Stimulated activated CD4-positive, alpha-beta T cell treated with anti-CD3 and anti-CD28 coated beads, Interleukin-15, amount 100 ng/mL, for 1 hour (primary cell): ENCODE measurements at regions not wholly inside any gene's neighbourhood (a gene's known extent, or its start where the extent isn't known, plus 50 kb on each side); places are given as distances from the start of the nearest gene placed in this dataset.

ENCODE experiments used
- DNase-seq, 2 donors: peaks; one replicate each; pipeline ENCODE4 v3.0.0-alpha.2; 2020; ENCODE audit warnings: low read depth in 1 of 2, low spot score in 1 of 2

DNA sequence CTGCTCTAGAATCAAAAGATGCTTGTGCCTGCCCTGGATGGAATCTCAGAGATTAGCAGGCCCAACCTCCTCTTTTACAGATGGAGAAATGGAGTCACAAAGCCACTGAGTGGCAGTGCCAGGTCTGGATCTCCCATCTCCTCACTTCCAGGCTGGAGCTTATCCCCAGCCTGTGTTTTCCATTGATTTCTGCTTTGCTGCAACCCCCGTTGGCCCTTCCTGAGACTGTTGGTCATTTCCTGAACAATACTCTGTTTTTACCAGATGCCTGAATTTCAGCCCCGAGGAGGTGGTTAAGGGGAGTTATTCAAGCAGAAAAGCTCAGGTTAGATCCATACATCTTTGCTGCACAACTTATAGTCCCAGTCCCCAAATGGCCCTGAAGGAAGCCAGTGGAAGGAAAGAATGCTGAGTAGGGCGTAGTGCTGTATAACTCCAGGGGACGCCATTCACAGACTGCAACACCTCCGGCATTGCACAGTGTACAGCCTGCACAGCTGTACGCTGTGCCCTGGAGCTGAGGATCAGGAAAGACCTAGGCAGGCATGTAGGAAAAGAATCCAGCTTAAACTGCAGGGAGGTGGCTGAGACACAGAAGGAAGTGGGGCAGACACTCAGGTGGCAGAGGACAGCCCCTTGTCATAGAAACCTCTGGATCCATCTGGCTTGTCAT, 77.5 kb downstream of the RPLP1 start:
- DNase-seq = no peak

DNA sequence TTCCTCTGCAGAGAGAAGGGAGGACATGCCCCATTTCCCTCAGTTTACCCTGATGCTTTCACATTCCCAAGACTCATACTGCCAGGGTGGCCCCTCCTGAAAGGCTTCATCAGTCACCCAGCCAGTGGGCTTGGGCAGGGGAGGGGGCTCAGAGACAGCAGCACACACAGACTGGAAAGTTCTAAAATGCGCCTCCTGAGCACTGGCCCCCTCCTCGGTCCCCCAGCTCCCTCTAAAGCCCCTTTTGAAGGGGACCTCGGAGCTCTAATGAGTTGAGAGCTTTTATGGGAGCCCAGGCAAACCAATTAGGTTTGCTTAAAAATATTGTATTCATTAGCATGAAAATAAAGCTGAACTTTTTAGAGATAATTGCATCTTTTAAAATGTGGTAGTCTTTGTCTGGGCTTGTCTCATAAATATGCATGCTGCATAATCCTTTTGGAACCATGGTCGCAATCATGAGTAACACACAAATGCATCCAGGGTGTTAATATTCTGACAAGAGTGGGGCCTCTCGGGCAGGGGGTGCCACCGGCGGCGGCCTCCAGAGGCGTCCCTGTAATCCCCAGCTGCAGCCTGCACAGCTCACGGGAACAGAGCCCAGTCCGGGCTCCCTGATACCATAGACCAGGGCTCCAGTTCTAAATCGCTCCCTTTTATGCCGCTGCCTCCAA, 78.5 kb downstream of the RPLP1 start:
- DNase-seq = no peak

DNA sequence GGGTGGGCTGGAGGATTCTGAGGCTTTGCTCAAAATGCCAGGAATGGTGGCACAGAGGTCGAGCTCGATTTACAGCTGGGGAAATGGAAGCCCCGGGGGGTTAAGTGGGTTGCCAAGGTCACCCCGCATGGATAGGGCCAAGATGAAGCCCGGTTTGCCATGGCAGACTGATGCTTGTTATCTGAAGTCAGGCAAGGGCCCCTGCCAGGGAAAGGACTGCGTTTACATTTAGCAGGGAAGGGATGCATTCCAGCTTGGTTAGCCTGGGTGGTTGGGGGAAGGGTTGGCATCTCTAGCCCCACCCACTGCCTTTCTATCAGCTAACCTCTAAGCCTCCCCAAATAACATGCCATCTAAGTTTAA, 79.0 kb downstream of the RPLP1 start:
- no peak for DNase-seq

DNA sequence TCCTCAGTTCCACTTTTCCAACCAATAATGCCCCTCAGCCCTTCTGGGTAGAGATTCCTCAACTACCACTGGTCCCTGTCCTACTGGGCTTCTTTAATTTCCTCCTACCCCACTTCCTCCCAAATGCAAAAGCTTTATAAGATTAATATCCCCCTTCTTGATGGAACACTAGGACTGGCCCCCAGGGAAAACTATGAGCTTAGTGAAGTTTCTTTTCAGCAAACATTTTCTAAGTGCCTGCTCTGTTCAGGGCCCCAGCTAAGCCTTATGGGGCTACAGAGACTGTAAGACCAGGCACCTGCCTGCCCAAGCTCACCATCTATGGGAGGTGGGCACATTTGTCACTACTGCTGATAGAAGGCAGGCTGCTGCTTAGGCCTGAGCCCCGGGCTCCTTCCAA, 79.4 kb downstream of the RPLP1 start:
- no peak for DNase-seq

DNA sequence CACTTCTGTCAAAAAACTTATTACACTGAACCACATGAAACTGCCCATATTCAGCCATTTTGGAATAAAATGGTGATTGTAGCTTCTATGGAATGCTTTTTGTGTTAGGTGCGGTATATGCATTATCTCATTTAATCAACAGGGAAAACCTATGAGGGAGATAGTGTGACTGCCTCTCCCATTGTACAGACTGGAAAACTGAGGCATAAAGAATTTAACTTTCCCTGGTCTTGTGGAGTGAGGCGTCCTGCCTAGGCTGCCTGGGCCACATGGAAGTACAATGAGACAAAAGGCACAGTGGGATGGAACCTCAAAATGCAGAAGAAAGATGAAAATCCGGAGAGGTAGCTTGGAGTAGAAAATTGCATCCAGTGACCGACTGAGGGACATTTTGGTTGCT, 80.2 kb downstream of the RPLP1 start:
- DNase-seq = no peak

DNA sequence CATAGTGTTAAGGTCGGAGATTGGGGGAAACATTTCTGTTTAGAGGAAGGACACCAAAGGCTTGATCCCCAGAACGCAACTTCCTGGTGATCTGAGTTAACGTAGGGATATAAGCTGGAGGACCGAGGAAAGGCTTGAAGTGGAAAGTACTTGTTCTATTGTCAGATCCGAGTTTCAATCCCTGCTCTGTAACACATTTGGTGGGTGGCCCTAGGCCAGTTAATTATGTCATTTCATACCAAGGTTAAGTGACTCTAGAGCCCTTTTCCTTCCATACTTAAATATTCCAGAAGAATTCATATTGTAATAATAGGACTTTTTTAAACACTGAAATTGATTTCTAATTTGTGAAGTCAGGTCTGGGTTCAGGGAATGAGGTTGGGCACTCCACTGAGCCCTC, 80.9 kb downstream of the RPLP1 start:
- DNase-seq = no peak

DNA sequence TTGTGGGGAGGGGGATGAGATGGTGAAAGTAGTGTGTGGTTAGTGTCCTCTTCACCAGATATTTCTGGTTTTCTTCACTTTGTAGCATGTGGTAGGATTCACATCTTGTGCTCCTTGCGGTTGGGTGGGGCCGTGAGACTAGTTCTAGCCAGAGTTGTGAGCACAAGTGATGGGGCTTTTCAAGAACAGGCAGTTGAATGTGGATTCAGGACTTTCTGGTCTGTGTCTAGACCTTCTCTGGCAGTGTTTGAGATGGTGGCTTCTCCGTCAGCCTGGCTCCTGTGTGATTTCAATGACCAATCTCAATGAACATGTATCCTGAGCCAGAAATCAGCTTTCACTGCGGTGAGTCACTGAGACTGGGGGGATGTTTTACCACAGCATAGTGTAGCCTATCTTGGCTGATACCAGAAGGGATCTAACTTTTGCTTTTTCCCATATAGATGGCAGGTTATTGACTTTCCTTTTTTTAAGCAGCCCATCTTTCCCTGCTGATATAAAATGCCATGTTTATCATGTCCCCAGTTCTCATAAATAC, 82.6 kb downstream of the RPLP1 start:
- no peak for DNase-seq

DNA sequence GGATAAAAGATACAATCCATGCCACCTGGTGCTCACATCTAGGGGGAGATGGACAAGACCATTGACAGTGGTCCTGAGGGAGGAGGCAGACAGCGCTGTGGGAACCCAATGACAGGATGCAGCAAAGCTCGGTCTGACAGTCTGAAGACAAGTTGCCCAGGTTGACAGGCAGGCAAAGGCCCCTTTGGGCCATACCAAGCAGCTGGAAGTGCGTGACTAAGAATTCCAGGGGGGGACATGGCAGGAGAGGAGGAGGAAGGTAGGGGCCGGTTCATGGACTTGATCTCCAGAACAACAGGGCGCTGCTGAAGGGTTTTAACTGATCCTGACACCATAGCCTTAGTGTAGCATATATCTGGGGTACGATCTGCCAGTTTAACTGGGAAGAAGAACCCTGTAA, 83.4 kb downstream of the RPLP1 start:
- DNase-seq = no peak

DNA sequence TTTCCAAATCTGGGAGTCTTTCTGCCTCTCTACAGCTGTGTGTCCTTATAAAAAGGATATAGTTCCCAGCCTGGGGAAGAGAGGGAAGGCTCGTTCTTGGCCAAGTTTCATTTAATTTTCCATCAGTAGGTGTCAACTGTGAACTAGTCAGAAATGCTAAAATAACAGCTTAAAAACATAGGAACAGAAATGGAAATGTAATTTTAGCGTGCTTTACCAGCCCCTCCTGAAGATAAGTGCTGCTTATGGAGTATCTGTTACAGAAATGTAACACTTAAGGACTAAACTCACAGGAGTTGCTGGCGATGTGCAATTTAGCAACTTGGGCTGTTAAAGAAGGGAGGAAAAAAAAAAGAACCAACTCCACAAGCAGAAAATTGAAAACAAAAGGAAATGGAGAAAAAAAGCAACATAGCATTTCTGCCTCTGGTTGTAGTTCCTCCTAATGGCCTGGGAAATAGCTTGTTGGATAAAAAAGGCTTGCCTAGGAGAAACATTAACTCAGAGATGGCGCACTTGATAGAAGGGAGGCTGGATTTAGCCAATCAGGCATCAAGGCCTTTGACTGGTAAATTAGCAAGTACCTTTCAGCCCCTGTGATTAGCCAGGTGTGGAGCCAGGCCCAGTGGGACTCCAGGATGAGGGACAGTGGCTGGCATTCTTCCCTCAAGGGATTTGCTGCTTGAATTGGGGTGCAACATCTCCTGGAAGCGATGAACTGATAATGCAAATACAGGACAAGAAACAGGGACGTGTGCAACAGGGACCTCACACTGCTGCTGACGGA, 84.3 kb downstream of the RPLP1 start:
- DNase-seq = no peak

DNA sequence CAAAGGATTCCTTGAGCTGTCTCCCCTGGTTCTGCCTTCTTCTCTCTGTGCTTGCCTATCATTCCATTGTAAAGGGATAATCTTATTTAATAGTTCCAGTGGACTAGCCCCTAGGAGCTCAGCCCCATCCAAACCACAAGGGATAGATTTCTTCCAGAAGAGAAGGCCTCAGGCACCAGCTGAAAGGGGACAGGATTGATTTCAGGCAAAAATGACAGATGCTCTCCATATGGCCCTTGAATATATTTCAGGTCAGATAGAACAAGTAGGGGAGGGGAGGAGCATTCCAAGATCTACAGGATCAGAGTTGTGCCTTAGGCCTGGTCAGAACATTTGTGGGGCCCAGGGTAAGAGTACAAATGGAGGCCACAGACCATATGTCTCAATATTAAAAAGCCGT, 85.3 kb downstream of the RPLP1 start:
- DNase-seq = no peak

DNA sequence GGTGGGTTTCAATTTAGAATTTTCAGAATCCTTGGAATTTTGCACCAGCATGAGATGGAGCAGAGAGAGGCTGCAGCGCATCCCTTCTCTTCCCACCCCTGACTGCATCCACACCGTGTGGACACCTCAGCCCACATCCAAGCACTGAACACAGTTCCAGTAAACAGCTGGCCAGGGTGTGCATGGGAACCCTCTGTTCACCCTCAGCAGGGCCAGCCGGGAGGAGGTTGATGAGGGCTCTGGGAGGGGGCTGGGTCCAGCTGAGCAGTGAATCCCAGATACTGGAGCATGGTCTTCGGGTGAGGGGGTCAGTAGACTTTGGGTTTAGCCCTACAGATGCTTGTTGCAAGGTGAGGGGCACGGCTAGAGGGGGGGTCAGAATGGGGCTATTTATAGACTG, 85.8 kb downstream of the RPLP1 start:
- no peak for DNase-seq

DNA sequence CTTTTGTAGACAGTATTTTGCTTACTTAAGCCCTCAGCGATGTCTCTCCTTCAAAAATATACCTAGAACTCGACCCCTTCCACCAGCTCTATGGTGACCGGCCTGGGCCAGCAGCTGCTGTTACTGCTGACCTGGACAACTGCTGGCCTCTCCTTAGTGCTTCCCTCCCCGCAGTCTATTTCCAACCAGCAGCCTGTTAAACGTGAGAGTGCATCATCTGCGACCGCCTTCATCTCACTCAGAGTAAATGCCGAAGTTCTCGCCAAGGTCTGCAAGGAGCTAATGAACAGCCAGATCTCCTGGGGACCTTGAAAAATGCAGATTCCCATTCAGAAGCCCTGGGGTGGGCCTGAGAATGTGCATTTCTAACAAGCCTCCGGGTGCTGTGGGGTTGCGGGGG, 86.7 kb downstream of the RPLP1 start:
- no peak for DNase-seq

DNA sequence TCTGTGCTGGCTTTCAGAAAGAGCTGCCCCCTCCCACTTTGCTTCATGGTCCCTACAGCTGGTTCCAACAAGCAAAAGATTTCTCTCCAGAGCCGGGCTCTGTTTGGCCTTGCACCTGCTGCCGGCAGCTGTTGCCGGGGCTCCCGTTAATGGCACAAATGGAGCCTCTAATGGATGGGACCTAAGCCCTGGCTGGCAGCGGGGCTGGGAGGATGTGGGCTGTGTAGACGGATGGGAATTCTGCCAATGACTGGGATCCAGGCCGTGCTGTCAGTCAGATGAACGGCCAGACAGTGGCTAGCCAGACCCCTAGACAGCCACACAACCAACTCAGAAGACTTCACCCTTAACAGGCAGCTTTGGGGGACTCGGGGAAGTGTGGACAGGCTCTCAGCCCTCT, 88.0 kb downstream of the RPLP1 start:
- DNase-seq = no peak

DNA sequence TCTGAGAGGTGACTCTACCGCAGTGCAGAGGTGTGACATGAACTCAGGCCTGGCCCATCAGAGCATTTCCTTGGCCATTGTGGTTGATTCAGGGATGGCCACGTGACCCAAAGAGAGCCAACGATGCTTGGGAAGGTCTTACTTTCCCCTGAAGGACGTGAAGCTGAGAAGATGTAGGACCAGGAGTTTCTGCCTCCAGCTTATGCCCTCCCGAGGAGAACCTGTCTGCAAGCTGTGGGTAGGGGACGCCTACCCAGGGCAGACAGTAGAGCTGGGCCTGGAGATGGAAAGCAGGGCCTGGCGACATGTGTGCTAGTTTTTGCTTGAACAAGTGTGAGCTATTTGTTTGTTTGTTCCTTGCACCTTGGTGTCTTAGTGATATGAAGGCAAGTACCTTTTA, 89.4 kb downstream of the RPLP1 start:
- no peak for DNase-seq

DNA sequence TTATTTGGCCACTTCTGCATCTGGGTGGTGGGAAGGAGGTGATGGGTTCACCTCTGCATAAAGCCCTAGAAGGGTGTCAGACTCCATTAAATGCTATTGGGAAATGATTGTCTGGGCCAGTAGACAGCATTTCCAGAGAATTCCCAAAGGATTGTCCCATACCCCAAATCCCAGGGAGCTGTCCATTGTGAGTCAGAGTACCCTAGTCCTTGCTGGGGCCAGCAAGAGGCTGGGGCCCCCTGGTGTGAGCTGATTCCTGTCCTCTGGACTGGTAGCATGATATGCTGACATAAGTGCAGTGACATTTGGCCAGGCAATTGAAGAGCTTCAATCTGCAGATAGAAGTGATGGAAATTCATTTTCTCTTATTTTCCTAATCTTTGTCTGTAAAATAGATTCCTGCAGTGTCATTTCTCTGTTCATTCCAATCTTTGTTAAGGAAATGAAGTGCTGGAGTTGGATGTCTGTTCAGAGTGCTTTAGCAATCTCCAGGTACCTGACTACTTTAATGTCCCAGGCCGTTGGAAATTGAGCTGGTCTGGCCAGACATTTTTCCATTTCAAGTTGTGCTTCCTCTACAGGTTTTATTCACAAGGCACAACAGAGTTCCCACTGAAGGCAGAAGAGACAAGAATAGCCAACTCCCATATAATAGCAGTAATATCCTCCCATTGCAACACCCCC, 91.2 kb downstream of the RPLP1 start:
- DNase-seq = no peak

DNA sequence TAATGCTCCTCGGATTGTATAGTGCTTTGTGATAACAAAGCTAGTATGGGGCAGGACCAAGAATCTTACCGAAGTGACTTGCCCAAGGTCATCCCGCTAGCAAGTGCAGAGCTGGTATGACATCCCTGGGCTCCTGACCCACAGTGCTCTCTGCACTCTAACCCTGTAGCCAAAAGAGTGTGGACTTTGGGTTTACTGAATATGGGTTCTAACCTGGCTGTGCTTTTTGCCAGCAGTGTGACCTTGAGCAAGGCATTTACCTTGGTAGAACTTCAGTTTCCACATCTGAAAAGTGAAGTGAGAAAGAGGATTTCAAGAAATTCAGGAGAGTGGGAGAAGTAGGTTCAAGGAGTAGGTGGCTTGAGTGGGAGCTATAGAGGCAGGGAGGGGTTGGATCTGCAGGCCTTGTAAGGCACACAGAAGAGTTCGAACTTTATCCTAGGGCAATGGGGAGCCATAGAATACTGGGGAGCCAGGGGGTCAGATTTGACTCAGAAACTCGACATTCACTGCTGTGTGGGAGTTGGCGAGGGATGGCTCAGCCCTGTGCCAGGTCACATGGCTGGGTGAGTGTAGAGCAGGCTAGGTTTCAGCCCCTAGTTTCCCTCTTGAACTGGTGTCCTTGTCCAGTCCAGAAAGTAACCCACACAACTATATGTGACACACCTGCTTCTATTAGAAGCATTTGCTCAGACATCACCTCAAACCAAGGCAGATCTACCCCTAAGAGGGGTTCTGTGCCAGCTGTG, 91.9 kb downstream of the RPLP1 start:
- DNase-seq = no peak

DNA sequence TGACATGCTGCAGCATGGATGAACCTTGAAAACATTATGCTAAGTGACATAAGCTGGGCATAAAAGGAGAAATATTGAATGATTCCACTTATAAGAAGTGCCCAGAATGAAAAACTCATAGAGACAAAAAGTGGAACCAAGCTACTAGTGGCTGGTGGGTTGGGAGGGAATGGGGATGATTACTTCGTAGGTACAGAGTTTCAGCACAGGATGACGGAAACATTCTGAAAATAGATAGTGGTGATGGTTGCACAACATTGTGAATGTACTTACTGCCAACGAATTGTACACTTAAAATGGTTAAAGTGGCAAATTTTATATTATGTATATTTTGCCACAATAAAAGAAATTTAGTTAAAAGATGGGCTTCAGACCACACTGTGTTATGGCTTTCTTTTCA, 93.6 kb downstream of the RPLP1 start:
- no peak for DNase-seq

DNA sequence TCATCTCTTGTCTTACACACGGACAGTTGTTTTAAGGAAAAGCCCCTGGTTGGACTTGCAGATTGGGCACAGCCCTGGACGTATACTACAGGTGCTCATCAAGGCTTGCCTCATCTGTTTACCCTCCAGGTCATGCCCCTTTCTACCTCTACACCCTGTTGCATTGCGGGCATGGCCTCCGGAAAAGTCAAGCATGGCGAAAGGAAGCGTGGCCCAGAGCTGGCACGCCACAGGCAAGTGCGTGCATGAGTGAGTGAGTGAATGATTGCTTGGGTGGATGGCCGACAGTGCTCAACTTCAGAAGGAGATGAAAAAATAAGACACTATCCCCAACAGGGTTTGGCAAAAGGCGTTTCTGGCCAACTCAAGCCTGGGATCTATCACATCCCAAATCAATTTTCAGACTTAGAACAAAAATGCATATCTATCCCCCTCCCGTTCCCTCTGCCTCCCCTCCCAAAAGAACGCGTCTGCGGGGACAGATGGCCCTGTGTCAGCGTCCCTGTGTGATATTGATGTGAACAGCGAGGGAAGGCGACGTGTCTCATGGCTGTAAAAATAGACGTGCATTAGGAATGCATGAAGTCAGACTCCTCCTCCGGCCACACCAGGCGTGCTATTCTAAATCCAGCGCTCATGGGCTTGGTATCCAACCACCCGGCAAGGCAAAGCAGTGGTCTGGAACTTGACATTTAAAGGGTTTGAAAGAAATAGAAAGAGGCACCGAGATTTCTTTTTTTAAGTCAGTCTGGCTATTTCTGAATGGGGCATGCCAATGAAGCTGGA, 96.0 kb downstream of the RPLP1 start:
- DNase-seq = no peak

DNA sequence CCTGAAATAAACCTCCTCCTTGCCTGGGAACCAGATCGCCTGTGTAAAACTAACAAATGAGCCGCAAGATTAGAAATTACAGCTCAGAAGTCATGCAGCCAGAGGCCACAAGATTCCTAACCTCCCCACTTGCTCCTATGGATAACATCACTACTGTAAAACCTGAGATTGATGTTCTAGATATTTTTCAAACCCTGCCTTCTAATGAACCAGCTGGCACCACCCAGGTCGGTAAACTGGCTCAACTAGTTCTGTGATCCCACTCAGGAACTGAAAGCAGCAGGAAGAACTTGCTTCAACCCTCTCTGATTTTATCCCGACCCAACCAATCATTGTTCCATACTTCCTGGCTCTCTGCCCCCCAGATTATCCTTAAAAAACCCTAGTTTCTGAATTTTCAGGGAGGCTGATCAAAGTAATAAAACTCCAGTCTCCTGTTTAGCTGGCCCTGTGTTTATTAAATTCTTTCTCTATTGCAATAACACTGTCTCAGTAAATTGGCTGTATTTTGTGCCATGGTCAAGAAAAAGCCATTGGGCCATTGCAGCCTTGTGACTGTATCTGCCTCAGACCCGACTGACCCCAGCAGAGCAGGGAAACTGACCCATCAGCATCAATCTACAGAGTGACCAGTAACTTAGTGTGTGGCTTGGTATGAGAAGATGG, 98.9 kb downstream of the RPLP1 start:
- DNase-seq = no peak
